GM19455 (cell line): ENCODE measurements at regions not wholly inside any gene's neighbourhood (a gene's known extent, or its start where the extent isn't known, plus 50 kb on each side); places are given as distances from the start of the nearest gene placed in this dataset.
"Not testable (repeated sequence)": the region's sequence is repeated elsewhere in the genome, so short reads cannot be mapped to it uniquely, and the experiment has no call there.

ENCODE experiments used
- ATAC-seq: cut with Tn5 transposase; IDR thresholded peaks from one replicate; pipeline ENCODE4 v1.9.1; 2021; ENCODE audit not compliant: unreplicated experiment

GRCh38 chr20:53676987-53677386 lies 83.3 kb upstream of the ZNF217 start:
- no peak for ATAC-seq

- no peak for ATAC-seq
Observed at GRCh38 chr20:53676519-53676822, 82.8 kb upstream of the ZNF217 start.

GRCh38 chr20:53672484-53673129 lies 79.0 kb upstream of the ZNF217 start:
- ATAC-seq, result no peak

GRCh38 chr20:53671370-53671769 lies 77.7 kb upstream of the ZNF217 start:
- no peak for ATAC-seq

GRCh38 chr20:53669517-53670313 lies 76.1 kb upstream of the ZNF217 start:
- ATAC-seq, result not testable (repeated sequence)

GRCh38 chr20:53668992-53669391 lies 75.4 kb upstream of the ZNF217 start:
- ATAC-seq, result no peak

GRCh38 chr20:53666144-53666543 lies 72.5 kb upstream of the ZNF217 start:
- no peak for ATAC-seq

- ATAC-seq, result no peak
Observed at GRCh38 chr20:53664121-53664520, 70.5 kb upstream of the ZNF217 start.

- not testable (repeated sequence) for ATAC-seq
Observed at GRCh38 chr20:53663521-53663920, 69.9 kb upstream of the ZNF217 start.

- ATAC-seq, result no peak
Observed at GRCh38 chr20:53662595-53662994, 69.0 kb upstream of the ZNF217 start.

GRCh38 chr20:53660947-53661381 lies 67.3 kb upstream of the ZNF217 start:
- no peak for ATAC-seq

- ATAC-seq, result no peak
Observed at GRCh38 chr20:53660078-53660909, 66.7 kb upstream of the ZNF217 start.

- no peak for ATAC-seq
Observed at GRCh38 chr20:53658973-53659372, 65.3 kb upstream of the ZNF217 start.

- ATAC-seq, result no peak
Observed at GRCh38 chr20:53658322-53658721, 64.7 kb upstream of the ZNF217 start.

GRCh38 chr20:53657732-53658131 lies 64.1 kb upstream of the ZNF217 start:
- no peak for ATAC-seq

- ATAC-seq, result no peak
Observed at GRCh38 chr20:53657279-53657678, 63.6 kb upstream of the ZNF217 start.

GRCh38 chr20:53656293-53657202 lies 62.9 kb upstream of the ZNF217 start:
- ATAC-seq, result no peak

GRCh38 chr20:53655625-53656292 lies 62.1 kb upstream of the ZNF217 start:
- ATAC-seq, result no peak

GRCh38 chr20:53654932-53655624 lies 61.4 kb upstream of the ZNF217 start:
- ATAC-seq, result no peak

GRCh38 chr20:53654521-53654920 lies 60.9 kb upstream of the ZNF217 start:
- not testable (repeated sequence) for ATAC-seq
